Endothelial cell of umbilical vein (primary cell): ENCODE measurements at regions not wholly inside any gene's neighbourhood (a gene's known extent, or its start where the extent isn't known, plus 50 kb on each side); places are given as distances from the start of the nearest gene placed in this dataset.

Experiments used
- BruUV-seq: library from RNA; stranded (reverse); fragments of 400-500 nt; replicated peaks from 2 replicates; lab custom pipeline; 2021; lab: Mats Ljungman, UMichigan
- CTCF ChIA-PET: fragments of 300-600, 350-600 bp; sonication (Branson Sonifier 250); formaldehyde crosslinking; loops from one replicate; lab custom pipeline; 2021; ENCODE audit warnings: antibody characterized with exemption, inconsistent platforms; lab: Charles Lee
- POLR2A ChIA-PET: fragments of 300-600, 350-600 bp; sonication (Branson Sonifier 250); formaldehyde crosslinking; loops from one replicate; lab custom pipeline; 2021; ENCODE audit warnings: antibody characterized with exemption, inconsistent platforms; lab: Charles Lee
- DNase-seq: peaks from one replicate; pipeline ENCODE4 v3.0.0-alpha.2; 2011; ENCODE audit warnings: low read depth, low spot score
- FAIRE-seq: peaks from 2 replicates; lab custom pipeline; 2011; peaks lifted over from hg19 to GRCh38; lab: Jason Lieb, UNC
- H2AFZ ChIP-seq: 2 replicates; pipeline ENCODE4 v1.6.0; 2012; ENCODE audit warnings: low read depth, low read length, control low read depth, inconsistent platforms
- H3K27ac ChIP-seq: 2 replicates; pipeline ENCODE4 v1.5.1; 2011; ENCODE audit warnings: low read depth, mild to moderate bottlenecking, control low read depth, low read length, moderate library complexity; ENCODE audit not compliant: insufficient read depth
- H3K27me3 ChIP-seq, 2 experiments: 2 replicates each; pipeline versions ENCODE4 v1.6.0 to v1.6.1; 2011; ENCODE audit warnings: low read length in 2 of 2, mixed read lengths in 1 of 2; ENCODE audit not compliant: control insufficient read depth in 2 of 2, insufficient read depth in 2 of 2
- H3K36me3 ChIP-seq, 2 experiments: 2 replicates in 1 of 2; 3 replicates in 1 of 2; pipeline ENCODE4 v1.5.1; 2011; ENCODE audit warnings: low read length in 2 of 2, mild to moderate bottlenecking in 1 of 2, moderate library complexity in 1 of 2; ENCODE audit not compliant: control insufficient read depth in 2 of 2, insufficient read depth in 2 of 2; ENCODE audit errors: extremely low read depth in 1 of 2
- H3K4me1 ChIP-seq: 3 replicates; pipeline ENCODE4 v1.5.1; 2011; ENCODE audit warnings: mild to moderate bottlenecking, low read length; ENCODE audit not compliant: control insufficient read depth, insufficient read depth; ENCODE audit errors: extremely low read depth
- H3K4me2 ChIP-seq: 2 replicates; pipeline ENCODE4 v1.6.1; 2011; ENCODE audit warnings: low read length, control low read depth, mixed read lengths; ENCODE audit not compliant: insufficient read depth
- H3K4me3 ChIP-seq, 3 experiments: fragments of 200-600 bp in 1 of 3; sonication (generic), shearing (Covaris generic) in 1 of 3; replicated peaks in 1 of 3; 2 replicates each; pipeline ENCODE4 v1.5.1; 2011 to 2016; ENCODE audit warnings: control low read depth in 3 of 3, low read length in 3 of 3, mild to moderate bottlenecking in 2 of 3, inconsistent platforms in 1 of 3, low read depth in 1 of 3, moderate library complexity in 1 of 3; ENCODE audit not compliant: insufficient read depth in 1 of 3
- H3K79me2 ChIP-seq: 2 replicates; pipeline ENCODE4 v1.6.0; 2012; ENCODE audit warnings: low read length, inconsistent platforms; ENCODE audit not compliant: control insufficient read depth, insufficient read depth
- H3K9ac ChIP-seq: replicated peaks from 2 replicates; pipeline ENCODE3; 2011; ENCODE audit warnings: low read length, control low read depth; ENCODE audit not compliant: insufficient read depth; ENCODE audit errors: extremely low read depth
- H3K9me1 ChIP-seq: replicated peaks from 3 replicates; pipeline ENCODE4 v1.6.0; 2011; ENCODE audit warnings: mild to moderate bottlenecking, low read length; ENCODE audit not compliant: control insufficient read depth, insufficient read depth; ENCODE audit errors: extremely low read depth
- H3K9me3 ChIP-seq: replicated peaks from 2 replicates; pipeline ENCODE4 v1.5.1; 2012; ENCODE audit warnings: low read length, inconsistent platforms; ENCODE audit not compliant: control insufficient read depth, insufficient read depth
- H4K20me1 ChIP-seq: replicated peaks from 2 replicates; pipeline ENCODE3; 2011; ENCODE audit warnings: mild to moderate bottlenecking, low read length; ENCODE audit not compliant: control insufficient read depth, insufficient read depth; ENCODE audit errors: extremely low read depth
- CTCF ChIP-seq, 2 donors: IDR thresholded peaks; 1 replicate in 1 of 2; 2 replicates in 1 of 2; pipeline ENCODE4 v1.5.1; 2011; ENCODE audit warnings: low read length in 2 of 2, mild to moderate bottlenecking in 2 of 2, moderate library complexity in 2 of 2, control low read depth in 1 of 2, inconsistent platforms in 1 of 2, low read depth in 1 of 2; ENCODE audit not compliant: insufficient read depth in 1 of 2; ENCODE audit errors: extremely low read depth in 1 of 2
- EZH2 ChIP-seq: IDR thresholded peaks from 2 replicates; pipeline ENCODE4 v1.6.1; 2012; ENCODE audit warnings: borderline replicate concordance, low read depth, mild to moderate bottlenecking, moderate library complexity, low read length, inconsistent platforms; ENCODE audit not compliant: severe bottlenecking
- FOS ChIP-seq: IDR thresholded peaks from 2 replicates; pipeline ENCODE4 v1.6.1; 2011; ENCODE audit warnings: mild to moderate bottlenecking, low read length, moderate library complexity, borderline replicate concordance; ENCODE audit not compliant: insufficient read depth
- GATA2 ChIP-seq: IDR thresholded peaks from 2 replicates; pipeline ENCODE4 v1.7.0; 2011; ENCODE audit warnings: low read depth, mild to moderate bottlenecking, moderate library complexity, mixed read lengths, low read length; ENCODE audit not compliant: insufficient read length, insufficient read depth
- JUN ChIP-seq: IDR thresholded peaks from 2 replicates; pipeline ENCODE4 v1.6.1; 2011; ENCODE audit warnings: borderline replicate concordance, low read depth; ENCODE audit not compliant: insufficient read length, insufficient read depth
- MAX ChIP-seq: IDR thresholded peaks from 2 replicates; pipeline ENCODE4 v1.6.1; 2011; ENCODE audit not compliant: insufficient read depth, insufficient read length
- MYC ChIP-seq: IDR thresholded peaks from one replicate; pipeline ENCODE4 v1.6.1; 2011; ENCODE audit warnings: mild to moderate bottlenecking, low read depth, low read length
- POLR2A ChIP-seq: IDR thresholded peaks from 2 replicates; pipeline ENCODE4 v1.6.1; 2012; ENCODE audit warnings: low read depth, mild to moderate bottlenecking, control low read depth, low read length
- POLR2AphosphoS5 ChIP-seq: IDR thresholded peaks from 2 replicates; pipeline ENCODE4 v1.6.1; 2012; ENCODE audit warnings: low read depth, mild to moderate bottlenecking, control low read depth, low read length, moderate library complexity; ENCODE audit not compliant: insufficient read depth
- dilution Hi-C: fragments of 300-500 bp; cut with MboI; formaldehyde crosslinking; loops from one replicate; pipeline ENCODE4 v1.15.0; 2019; ENCODE audit warnings: low sequenced_read_pairs; ENCODE audit not compliant: extremely low pct_ligation_motif_present
- intact Hi-C: fragments of 100-400 bp; cut with micrococcal nuclease; formaldehyde crosslinking; loops from one replicate; pipeline ENCODE4 v1.10.0; 2022

GRCh38 chr3:75894234-75894633 is 108.9 kb upstream of the ZNF717 start:
- H3K27ac ChIP-seq = no peak overlapping the region
- H3K9me3 ChIP-seq = peaks cover 3% of the 10 kb centered on the region
- H3K4me1 ChIP-seq = no peaks in the 10 kb centered on the region
- no peaks in the 10 kb centered on the region for H3K27me3 ChIP-seq
- CTCF ChIA-PET = no interaction called here
- no peaks in the 10 kb centered on the region for H3K79me2 ChIP-seq
- H3K9me1 ChIP-seq = no peaks in the 10 kb centered on the region
- no peaks in the 10 kb centered on the region for H4K20me1 ChIP-seq
- no peak overlapping the region for H2AFZ ChIP-seq
- BruUV-seq = no TSS peak
- dilution Hi-C loops = no loop called here
- POLR2A ChIA-PET = no interaction called here
- no peaks in the 10 kb centered on the region for H3K36me3 ChIP-seq
- H3K4me3 ChIP-seq = no peak overlapping the region
- H3K9ac ChIP-seq = no peak overlapping the region
- DNase-seq (no peak), FAIRE-seq (no peak)
- H3K4me2 ChIP-seq = no peak overlapping the region
- TF ChIP-seq MAX = no peak
- TF ChIP-seq EZH2 = no peak
- TF ChIP-seq GATA2 = no peak
- no peak for TF ChIP-seq POLR2A
- TF ChIP-seq FOS = no peak
- TF ChIP-seq CTCF (IDR thresholded peaks at IDR 0.05; ENCODE audit: extremely low read depth in 1 of 2, insufficient read depth in 1 of 2, low read depth in 1 of 2, low read length in 2 of 2) = no peak
- no peak for TF ChIP-seq MYC
- TF ChIP-seq POLR2AphosphoS5 = no peak
- TF ChIP-seq JUN = no peak
- intact Hi-C loops = no loop called here
